ENCODE measurements at regions not wholly inside any gene's neighbourhood (a gene's known extent, or its start where the extent isn't known, plus 50 kb on each side); places are given as distances from the start of the nearest gene placed in this dataset.

- no peak overlapping the region for H3K9ac ChIP-seq (ENCODE audit: low read length)
- no peak for DNase-seq (ENCODE audit: low read depth, low spot score)
- no peaks in the 10 kb centered on the region for H3K27me3 ChIP-seq (ENCODE audit: insufficient read depth, low read length)
- H2AFZ ChIP-seq (ENCODE audit: low read depth, low read length, poor library complexity, severe bottlenecking) = no peak overlapping the region
- no peak overlapping the region for H3K27ac ChIP-seq (ENCODE audit: low read depth, low read length)
- H3K4me1 ChIP-seq (ENCODE audit: control insufficient read depth in 1 of 2, insufficient read depth in 2 of 2, low read length in 2 of 2) = peaks cover 0 to 3% of the 10 kb centered on the region in 2 experiments; a peak in 2 of 4 replicates
- ChIA-PET RAD21 (ENCODE audit: low non-redundant PET in 1 of 2, low total read pairs in 2 of 2, uncharacterized antibody in 2 of 2, unreplicated experiment in 2 of 2) (no interaction called here), POLR2A (no interaction called here), CTCF (no interaction called here)
- no peaks in the 10 kb centered on the region for H3K9me2 ChIP-seq (ENCODE audit: insufficient read depth)
- H4K20me1 ChIP-seq (ENCODE audit: insufficient read depth) = no peaks in the 10 kb centered on the region
- no peak for ATAC-seq
- H3K4me2 ChIP-seq (ENCODE audit: low read length) = no peak overlapping the region
- no peaks in the 10 kb centered on the region for H3K36me3 ChIP-seq (ENCODE audit: control insufficient read depth in 1 of 2, insufficient read depth in 2 of 2, low read length in 2 of 2)
- TF ChIP-seq, protein P1, sequence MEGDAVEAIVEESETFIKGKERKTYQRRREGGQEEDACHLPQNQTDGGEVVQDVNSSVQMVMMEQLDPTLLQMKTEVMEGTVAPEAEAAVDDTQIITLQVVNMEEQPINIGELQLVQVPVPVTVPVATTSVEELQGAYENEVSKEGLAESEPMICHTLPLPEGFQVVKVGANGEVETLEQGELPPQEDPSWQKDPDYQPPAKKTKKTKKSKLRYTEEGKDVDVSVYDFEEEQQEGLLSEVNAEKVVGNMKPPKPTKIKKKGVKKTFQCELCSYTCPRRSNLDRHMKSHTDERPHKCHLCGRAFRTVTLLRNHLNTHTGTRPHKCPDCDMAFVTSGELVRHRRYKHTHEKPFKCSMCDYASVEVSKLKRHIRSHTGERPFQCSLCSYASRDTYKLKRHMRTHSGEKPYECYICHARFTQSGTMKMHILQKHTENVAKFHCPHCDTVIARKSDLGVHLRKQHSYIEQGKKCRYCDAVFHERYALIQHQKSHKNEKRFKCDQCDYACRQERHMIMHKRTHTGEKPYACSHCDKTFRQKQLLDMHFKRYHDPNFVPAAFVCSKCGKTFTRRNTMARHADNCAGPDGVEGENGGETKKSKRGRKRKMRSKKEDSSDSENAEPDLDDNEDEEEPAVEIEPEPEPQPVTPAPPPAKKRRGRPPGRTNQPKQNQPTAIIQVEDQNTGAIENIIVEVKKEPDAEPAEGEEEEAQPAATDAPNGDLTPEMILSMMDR (IDR thresholded peaks at IDR 0.05 in 2 of 3, conservative IDR thresholded peaks at IDR 0.05 in 1 of 3; ENCODE audit: borderline replicate concordance in 1 of 3, insufficient read depth in 1 of 3, low read depth in 2 of 3, low read length in 2 of 3) = no peak
- TF ChIP-seq FOSL1 (IDR thresholded peaks at IDR 0.05; ENCODE audit: low read depth) (no peak), YY1 (IDR thresholded peaks at IDR 0.05; ENCODE audit: extremely low read depth, insufficient replicate concordance, low read depth, low read length) (no peak), SP1 (IDR thresholded peaks at IDR 0.05; ENCODE audit: low read depth) (no peak), REST (IDR thresholded peaks at IDR 0.05; ENCODE audit: low read depth) (no peak), RAD21 (IDR thresholded peaks at IDR 0.05; ENCODE audit: low read depth) (no peak), ZFX (IDR thresholded peaks at IDR 0.05) (no peak), POLR2AphosphoS5 (IDR thresholded peaks at IDR 0.05; ENCODE audit: low read depth, low read length) (no peak), TCF7L2 (IDR thresholded peaks at IDR 0.05; ENCODE audit: borderline replicate concordance, extremely low read depth, insufficient read depth, insufficient read length) (no peak), ZNF274 (IDR thresholded peaks at IDR 0.05; ENCODE audit: low read depth, low read length) (no peak), JUND (IDR thresholded peaks at IDR 0.05) (no peak)
- no peak overlapping the region for H3K4me3 ChIP-seq (replicated peaks in 1 of 2; ENCODE audit: low read depth in 1 of 2, low read length in 2 of 2)
- H3K79me2 ChIP-seq (ENCODE audit: insufficient read depth, low read length) = no peaks in the 10 kb centered on the region
- intact Hi-C loops (cut with micrococcal nuclease) = no loop called here
- no TSS peak for BruUV-seq (replicated peaks)
- H3K9me3 ChIP-seq (ENCODE audit: control insufficient read depth in 1 of 2, insufficient read depth in 1 of 2, low read depth in 1 of 2, low read length in 2 of 2) = no peaks in the 10 kb centered on the region
Observed at GRCh38 chr14:51574009-51574408, 77.7 kb upstream of the FRMD6 start.
